ENCODE measurements at regions not wholly inside any gene's neighbourhood (a gene's known extent, or its start where the extent isn't known, plus 50 kb on each side); places are given as distances from the start of the nearest gene placed in this dataset.

DNA sequence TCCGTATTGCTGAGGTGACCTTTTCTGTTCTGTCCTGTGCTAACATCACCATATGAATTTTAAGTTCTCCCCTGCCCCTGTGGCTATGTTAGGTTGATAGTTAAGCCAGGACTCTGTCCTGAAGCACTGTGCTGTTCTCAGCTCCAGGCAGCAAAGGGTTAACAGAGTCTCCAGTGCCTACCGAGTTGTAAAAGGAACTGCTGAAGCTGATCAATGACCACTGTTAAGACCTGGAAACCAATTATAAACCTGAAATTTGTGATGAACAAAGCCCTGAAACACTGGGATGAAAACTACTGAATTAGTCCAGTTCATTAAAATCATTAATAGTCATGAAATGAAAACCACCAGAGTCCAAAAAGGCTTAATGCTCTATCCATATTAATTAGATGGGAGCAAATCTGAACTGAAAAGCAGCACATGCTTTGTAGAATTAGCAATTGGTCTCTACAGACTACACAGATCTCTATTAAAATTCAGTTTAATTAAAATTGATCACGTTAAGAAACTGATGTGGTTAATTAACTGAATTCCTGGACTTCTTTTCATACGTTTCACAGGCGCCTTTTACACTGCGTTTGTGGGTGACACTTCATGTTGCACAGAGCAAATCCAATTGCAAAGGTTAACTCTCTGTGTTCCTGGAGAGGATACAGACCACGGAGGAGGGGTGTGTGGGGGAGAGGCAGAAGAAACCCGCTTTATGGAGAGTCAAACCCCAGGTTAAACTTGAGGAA, 188.5 kb upstream of the MPPED2 start:
- no peak for TF ChIP-seq RFX5 (IDR thresholded peaks at IDR 0.05)
- TF ChIP-seq RAD21 (conservative IDR thresholded peaks at IDR 0.05 in 1 of 2, IDR thresholded peaks at IDR 0.05 in 1 of 2): no peak
- no peak for TF ChIP-seq SREBF2 (IDR thresholded peaks at IDR 0.05)
- TF ChIP-seq CTCF (IDR thresholded peaks at IDR 0.05): no peak
- no peak for TF ChIP-seq KDM1A (IDR thresholded peaks at IDR 0.05; ENCODE audit: low read depth)
- no peak for TF ChIP-seq KDM5A (IDR thresholded peaks at IDR 0.05)
- TF ChIP-seq POLR2A (IDR thresholded peaks at IDR 0.05; ENCODE audit: low read length): no peak
- TF ChIP-seq FOSL2 (IDR thresholded peaks at IDR 0.05): no peak
- no peak for TF ChIP-seq FOSL2 (CRISPR knock-in tag; IDR thresholded peaks at IDR 0.05)
- no peak for TF ChIP-seq CHD2 (IDR thresholded peaks at IDR 0.05; ENCODE audit: low read length, partially characterized antibody)
- no peak for TF ChIP-seq SMC3 (IDR thresholded peaks at IDR 0.05)
- TF ChIP-seq EP300 (IDR thresholded peaks at IDR 0.05): no peak
